Stimulated activated CD4-positive, alpha-beta T cell treated with anti-CD3 and anti-CD28 coated beads, Interleukin-15, amount 100 ng/mL, for 24 hours (primary cell): ENCODE measurements at regions not wholly inside any gene's neighbourhood (a gene's known extent, or its start where the extent isn't known, plus 50 kb on each side); places are given as distances from the start of the nearest gene placed in this dataset.
A peak's percentile ranks its signal among the peaks of the same experiment; 100 is the strongest.

Experiments used
- DNase-seq: peaks from one replicate; pipeline ENCODE4 v3.0.0-alpha.2; 2020

- no peak for DNase-seq
Observed at GRCh38 chr6:146865756-146866379, 267.1 kb downstream of the ADGB start.

GRCh38 chr6:146866731-146867414 lies 268.1 kb downstream of the ADGB start:
- DNase-seq = no peak

- DNase-seq = no peak
Observed at GRCh38 chr6:146868671-146869209, 270.0 kb downstream of the ADGB start.

GRCh38 chr6:146870760-146871159 lies 272.0 kb downstream of the ADGB start:
- DNase-seq = no peak

GRCh38 chr6:146871611-146872425 lies 273.0 kb downstream of the ADGB start:
- DNase-seq = no peak

GRCh38 chr6:146872426-146872785 lies 273.6 kb downstream of the ADGB start:
- DNase-seq = no peak

GRCh38 chr6:146874278-146875018 lies 275.7 kb downstream of the ADGB start:
- DNase-seq = no peak

- no peak for DNase-seq
Observed at GRCh38 chr6:146875927-146876270, 277.1 kb downstream of the ADGB start.

- DNase-seq = peak; percentile 27
Observed at GRCh38 chr6:146876271-146877151, 277.7 kb downstream of the ADGB start.

GRCh38 chr6:146878168-146878951 lies 279.6 kb downstream of the ADGB start:
- DNase-seq = no peak

- DNase-seq = no peak
Observed at GRCh38 chr6:146878952-146879340, 280.2 kb downstream of the ADGB start.

- no peak for DNase-seq
Observed at GRCh38 chr6:146879406-146880117, 280.8 kb downstream of the ADGB start.

GRCh38 chr6:146881228-146882181 lies 282.7 kb downstream of the ADGB start:
- DNase-seq = no peak

- no peak for DNase-seq
Observed at GRCh38 chr6:146883640-146884531, 285.1 kb downstream of the ADGB start.

- DNase-seq = no peak
Observed at GRCh38 chr6:146884728-146885127, 286.0 kb downstream of the ADGB start.

GRCh38 chr6:146885708-146886457 lies 287.1 kb downstream of the ADGB start:
- no peak for DNase-seq
